Endothelial cell (in vitro differentiated cells): ENCODE measurements at regions not wholly inside any gene's neighbourhood (a gene's known extent, or its start where the extent isn't known, plus 50 kb on each side); places are given as distances from the start of the nearest gene placed in this dataset.
"Not testable (repeated sequence)": the region's sequence is repeated elsewhere in the genome, so short reads cannot be mapped to it uniquely, and the experiment has no call there.

Source experiments
- DNase-seq: peaks from one replicate; pipeline ENCODE4 v3.0.0; 2021; ENCODE audit warnings: low spot score
- H3K27ac Mint-ChIP-seq: one replicate; pipeline ENCODE4 v1.8.0; 2021; ENCODE audit warnings: mixed read lengths, inconsistent platforms; ENCODE audit not compliant: unreplicated experiment
- H3K27me3 Mint-ChIP-seq: one replicate; pipeline ENCODE4 v1.8.0; 2021; ENCODE audit warnings: mild to moderate bottlenecking, moderate library complexity, mixed read lengths, inconsistent platforms; ENCODE audit not compliant: unreplicated experiment
- H3K36me3 Mint-ChIP-seq: one replicate; pipeline ENCODE4 v1.8.0; 2021; ENCODE audit warnings: mild to moderate bottlenecking, low read depth, mixed read lengths, inconsistent platforms; ENCODE audit not compliant: unreplicated experiment
- H3K4me1 Mint-ChIP-seq: one replicate; pipeline ENCODE4 v1.8.0; 2021; ENCODE audit warnings: mild to moderate bottlenecking, mixed read lengths, inconsistent platforms; ENCODE audit not compliant: unreplicated experiment
- H3K4me3 Mint-ChIP-seq: one replicate; pipeline ENCODE4 v1.8.0; 2021; ENCODE audit warnings: mild to moderate bottlenecking, mixed read lengths, inconsistent platforms; ENCODE audit not compliant: unreplicated experiment
- H3K9me3 Mint-ChIP-seq: one replicate; pipeline ENCODE4 v1.8.0; 2021; ENCODE audit warnings: mixed read lengths, inconsistent platforms; ENCODE audit not compliant: unreplicated experiment
- CTCF ChIP-seq: fragments of 200-600 bp; sonication (generic); IDR thresholded peaks from one replicate; pipeline ENCODE4 v1.5.0; 2021; ENCODE audit warnings: antibody characterized with exemption; ENCODE audit not compliant: unreplicated experiment

- H3K27me3 Mint-ChIP-seq = not testable (repeated sequence)
Observed at GRCh38 chr2:187610450-187610849, 56.2 kb upstream of the TFPI start.

GRCh38 chr2:187612857-187613256 lies 58.6 kb upstream of the TFPI start:
- Mint-ChIP-seq H3K4me3 (no peak overlapping the region), H3K9me3 (no peaks in the 10 kb centered on the region), H3K27me3 (no peaks in the 10 kb centered on the region), H3K27ac (no peak overlapping the region), H3K4me1 (no peaks in the 10 kb centered on the region), H3K36me3 (no peaks in the 10 kb centered on the region)
- no peak for DNase-seq
- TF ChIP-seq CTCF = no peak

More at GRCh38 chr2:187610450-187610849, 56.2 kb upstream of the TFPI start:
- not testable (repeated sequence) for H3K9me3 Mint-ChIP-seq, H3K4me1 Mint-ChIP-seq, H3K36me3 Mint-ChIP-seq, H3K27ac Mint-ChIP-seq, H3K4me3 Mint-ChIP-seq, DNase-seq

- Mint-ChIP-seq H3K27me3 (no peaks in the 10 kb centered on the region), H3K9me3 (no peaks in the 10 kb centered on the region), H3K4me1 (peaks cover 8% of the 10 kb centered on the region), H3K36me3 (no peaks in the 10 kb centered on the region), H3K4me3 (no peak overlapping the region), H3K27ac (no peak overlapping the region)
- TF ChIP-seq CTCF = no peak
- DNase-seq = no peak
Observed at GRCh38 chr2:187614756-187615155, 60.5 kb upstream of the TFPI start.

GRCh38 chr2:187615364-187615763 lies 61.1 kb upstream of the TFPI start:
- no peak for DNase-seq
- Mint-ChIP-seq H3K27me3 (no peaks in the 10 kb centered on the region), H3K36me3 (no peaks in the 10 kb centered on the region), H3K9me3 (no peaks in the 10 kb centered on the region), H3K4me3 (no peak overlapping the region), H3K27ac (no peak overlapping the region), H3K4me1 (peaks cover 8% of the 10 kb centered on the region)
- no peak for TF ChIP-seq CTCF

- H3K9me3 Mint-ChIP-seq = no peaks in the 10 kb centered on the region
- no peak overlapping the region for H3K27ac Mint-ChIP-seq
- TF ChIP-seq CTCF = no peak
- no peaks in the 10 kb centered on the region for H3K27me3 Mint-ChIP-seq
- peaks cover 8% of the 10 kb centered on the region for H3K4me1 Mint-ChIP-seq
- H3K36me3 Mint-ChIP-seq = no peaks in the 10 kb centered on the region
- H3K4me3 Mint-ChIP-seq = no peak overlapping the region
- DNase-seq = no peak
Observed at GRCh38 chr2:187615902-187616301, 61.7 kb upstream of the TFPI start.

- no peaks in the 10 kb centered on the region for H3K36me3 Mint-ChIP-seq
- H3K4me3 Mint-ChIP-seq = no peak overlapping the region
- H3K27me3 Mint-ChIP-seq = no peaks in the 10 kb centered on the region
- H3K9me3 Mint-ChIP-seq = no peaks in the 10 kb centered on the region
- no peak for DNase-seq
- H3K4me1 Mint-ChIP-seq = peaks cover 8% of the 10 kb centered on the region
- no peak overlapping the region for H3K27ac Mint-ChIP-seq
- TF ChIP-seq CTCF = no peak
Observed at GRCh38 chr2:187617120-187617519, 62.9 kb upstream of the TFPI start.
